CD4-positive, alpha-beta T cell treated with Interleukin-2 at 100 ng/mL for 4 hours (primary cell): ENCODE measurements at regions not wholly inside any gene's neighbourhood (a gene's known extent, or its start where the extent isn't known, plus 50 kb on each side); places are given as distances from the start of the nearest gene placed in this dataset.

Experiments used
- DNase-seq: peaks from one replicate; pipeline ENCODE4 v3.0.0-alpha.2; 2020; ENCODE audit warnings: low spot score

DNA sequence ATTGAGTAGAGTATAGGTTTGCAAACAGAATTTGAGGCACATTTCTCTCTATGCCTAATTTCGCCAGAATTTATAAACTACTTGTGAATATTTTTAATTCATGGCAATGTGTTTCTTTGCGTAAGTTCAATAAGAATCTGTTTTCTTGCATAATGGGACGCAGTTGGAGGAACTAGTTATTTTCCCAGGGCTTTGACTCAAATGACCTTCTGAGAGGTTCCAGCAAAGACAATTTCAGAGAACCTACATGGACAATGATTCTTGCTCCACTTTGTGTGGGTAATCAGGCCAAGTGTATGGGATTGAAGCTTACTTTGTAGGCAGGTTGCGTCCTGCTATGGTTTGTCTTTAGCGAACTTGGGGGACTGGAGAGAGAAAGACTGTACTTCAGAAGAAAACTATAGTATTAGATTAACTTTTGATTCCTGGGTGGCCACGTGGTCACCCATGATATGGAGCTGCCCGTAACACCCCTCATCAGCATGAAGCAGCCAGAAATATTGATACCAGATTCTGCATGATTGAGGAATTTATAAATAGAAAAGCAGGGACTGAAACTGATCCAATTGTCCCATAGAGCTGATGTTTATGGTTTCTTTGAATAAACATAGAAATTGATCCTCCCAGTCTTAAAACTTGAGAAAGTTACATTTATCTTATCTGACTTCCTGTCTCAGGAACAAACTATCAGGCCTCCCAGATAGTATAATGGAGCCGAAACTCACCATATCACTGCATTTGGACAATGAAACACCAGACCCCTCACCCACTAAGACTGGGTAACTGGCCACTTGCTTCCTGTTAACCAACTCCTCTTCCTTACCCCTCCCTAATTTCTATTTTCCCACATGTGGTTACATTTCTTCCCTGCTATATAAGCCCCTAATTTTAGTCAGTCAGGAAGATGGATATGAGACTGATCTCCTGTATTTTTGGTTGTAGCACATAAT, 815.3 kb upstream of the HS6ST1 start:
- DNase-seq: no peak

- DNase-seq: no peak
Observed at GRCh38 chr2:129135017-129135416, 816.3 kb upstream of the HS6ST1 start.

DNA sequence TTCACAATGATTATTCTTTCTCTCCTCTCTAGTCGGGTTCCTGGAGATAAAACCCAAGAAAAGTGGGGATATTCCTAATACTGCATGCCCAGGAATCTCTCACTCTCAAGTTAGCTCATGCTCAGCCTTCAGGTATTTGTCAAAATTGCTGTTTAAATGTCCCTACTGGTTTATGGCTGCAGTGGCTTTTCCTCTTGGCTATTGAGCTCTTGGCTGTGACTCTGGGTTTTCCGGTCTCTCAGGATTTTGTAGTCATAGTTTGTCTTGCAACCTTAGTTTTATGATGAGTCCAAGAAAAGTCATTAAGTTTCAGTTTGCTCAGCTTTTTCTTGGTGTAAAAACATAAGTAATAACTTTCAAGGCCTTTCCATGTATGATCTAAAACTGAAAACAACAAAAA, 820.7 kb upstream of the HS6ST1 start:
- DNase-seq: no peak

DNA sequence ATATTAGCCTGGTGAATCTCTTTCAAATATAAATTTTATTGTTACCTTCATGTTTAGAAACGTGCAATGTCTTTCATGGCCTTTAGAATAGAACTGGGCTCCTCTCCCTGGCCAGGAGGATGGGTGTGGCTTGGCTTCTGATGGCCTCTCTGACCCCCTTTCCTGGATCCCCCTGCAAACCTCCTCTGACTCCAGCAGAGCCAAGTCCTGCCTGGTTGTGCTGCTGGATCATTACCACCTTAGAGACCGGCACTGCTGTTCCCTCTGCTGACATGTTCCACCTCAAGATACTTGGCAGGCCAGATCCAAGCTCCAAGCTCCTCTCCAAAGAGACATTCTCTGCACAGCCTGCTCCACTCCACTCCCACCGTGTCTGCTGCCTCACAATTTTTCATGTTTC, 823.8 kb upstream of the HS6ST1 start:
- DNase-seq: no peak

DNA sequence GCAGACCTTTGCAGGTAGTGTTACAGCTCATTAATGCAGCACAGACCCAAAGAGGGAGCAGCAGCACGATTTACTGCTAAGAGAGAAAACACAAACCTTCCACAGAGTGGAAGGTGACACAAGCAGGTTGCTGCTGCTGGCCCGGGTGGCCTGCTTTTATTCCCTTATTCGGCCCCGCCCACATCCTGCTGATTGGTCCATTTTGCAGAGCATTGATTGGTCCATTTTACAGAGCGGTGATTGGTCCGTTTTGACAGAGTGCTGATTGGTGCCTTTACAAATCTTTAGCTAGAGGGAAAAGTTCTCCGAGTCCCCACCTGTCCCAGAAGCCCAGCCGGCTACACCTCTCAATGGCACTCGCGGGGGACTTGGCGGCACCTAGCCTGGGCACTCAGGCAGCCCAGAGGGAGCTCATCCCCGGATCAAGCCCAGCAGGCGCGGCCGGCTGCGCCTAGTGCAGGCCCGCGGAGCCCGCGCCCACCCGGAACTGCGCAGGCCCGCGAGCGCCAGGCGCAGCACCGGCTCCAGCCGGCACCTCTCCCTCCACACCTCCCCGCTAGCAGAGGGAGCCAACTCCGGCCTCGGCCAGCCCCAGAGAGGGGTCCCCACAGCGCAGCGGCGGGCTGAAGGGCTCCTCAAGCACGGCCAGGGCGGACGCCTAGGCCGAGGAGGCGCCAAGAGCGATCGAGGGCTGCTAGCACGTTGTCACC, 825.6 kb upstream of the HS6ST1 start:
- DNase-seq: no peak

DNA sequence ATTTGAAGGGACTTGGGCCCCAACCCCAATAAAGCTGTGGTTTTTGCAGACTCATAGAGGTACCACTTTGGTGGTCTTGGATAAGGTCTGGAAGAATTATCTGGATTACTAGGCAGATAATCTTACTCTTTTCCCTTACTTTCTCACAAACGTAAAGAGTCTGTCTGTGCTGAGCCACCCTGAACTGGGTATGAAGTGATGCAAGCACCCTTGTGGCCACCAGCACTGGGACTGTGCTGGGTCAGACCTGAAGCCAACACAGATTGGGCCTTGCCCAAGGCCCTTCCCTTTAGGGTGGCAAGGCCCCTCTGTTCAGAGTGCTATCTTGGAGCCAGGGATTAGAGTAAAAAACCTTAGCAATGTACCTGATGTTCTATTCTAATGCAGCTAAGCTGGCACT, 827.0 kb upstream of the RAB6C start:
- no peak for DNase-seq

DNA sequence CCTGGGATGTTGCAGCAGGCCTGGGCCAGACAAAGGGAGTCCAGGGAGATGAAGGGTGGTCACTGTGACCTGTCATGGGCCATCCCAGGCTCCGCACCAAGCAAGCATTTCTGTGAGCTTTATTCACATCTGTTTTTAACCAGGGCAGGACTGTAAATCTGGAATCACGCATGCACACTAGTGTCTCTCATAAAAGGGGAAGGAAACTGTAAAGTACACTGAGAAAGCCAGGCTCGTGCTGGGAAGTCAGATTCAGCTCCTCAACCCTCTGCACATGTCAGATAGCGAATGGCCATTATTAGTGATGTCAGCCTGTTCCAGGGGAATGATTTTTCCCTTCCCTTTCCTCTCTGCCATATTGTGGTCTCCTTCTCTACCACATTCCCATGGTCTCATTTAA, 818.6 kb upstream of the RAB6C start:
- DNase-seq: no peak

DNA sequence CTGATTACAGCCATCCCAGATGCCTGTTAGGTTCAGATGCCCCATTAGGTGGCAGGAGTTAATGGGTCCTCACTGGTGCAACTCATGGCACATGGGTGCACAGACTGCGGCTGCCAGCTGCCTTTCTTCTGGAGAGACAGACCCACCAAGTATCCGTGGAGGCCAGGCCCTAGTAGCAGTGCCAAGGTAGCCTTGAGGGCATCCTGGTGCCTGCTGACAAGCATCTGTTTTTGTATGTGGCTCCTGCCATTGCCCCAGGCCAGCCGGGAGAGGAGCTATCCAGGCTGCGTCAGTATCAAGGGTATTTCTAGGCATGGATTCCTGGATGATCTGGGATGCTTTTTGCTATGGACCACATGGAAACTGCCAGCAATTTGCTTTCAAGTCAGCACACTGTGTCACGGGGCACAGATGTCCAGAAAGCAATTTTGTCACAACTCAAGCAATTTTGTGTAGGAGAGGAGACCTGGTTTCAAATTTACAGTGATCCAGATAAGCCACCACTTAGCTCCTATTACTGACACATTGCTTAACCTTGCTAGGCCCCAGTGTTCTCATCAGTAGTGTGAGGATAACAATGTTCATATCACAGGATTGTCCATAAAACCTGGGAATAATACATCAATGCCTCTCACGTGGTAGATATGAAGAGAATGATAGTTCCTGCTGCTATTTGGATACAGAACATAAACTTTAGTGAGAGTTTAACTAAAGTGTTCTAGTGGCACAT, 815.1 kb upstream of the RAB6C start:
- no peak for DNase-seq

GRCh38 chr2:129165006-129165405, 814.5 kb upstream of the RAB6C start:
- DNase-seq: no peak

GRCh38 chr2:129167456-129167855, 812.0 kb upstream of the RAB6C start:
- DNase-seq: no peak

- no peak for DNase-seq
Observed at GRCh38 chr2:129170570-129170969, 808.9 kb upstream of the RAB6C start.

DNA sequence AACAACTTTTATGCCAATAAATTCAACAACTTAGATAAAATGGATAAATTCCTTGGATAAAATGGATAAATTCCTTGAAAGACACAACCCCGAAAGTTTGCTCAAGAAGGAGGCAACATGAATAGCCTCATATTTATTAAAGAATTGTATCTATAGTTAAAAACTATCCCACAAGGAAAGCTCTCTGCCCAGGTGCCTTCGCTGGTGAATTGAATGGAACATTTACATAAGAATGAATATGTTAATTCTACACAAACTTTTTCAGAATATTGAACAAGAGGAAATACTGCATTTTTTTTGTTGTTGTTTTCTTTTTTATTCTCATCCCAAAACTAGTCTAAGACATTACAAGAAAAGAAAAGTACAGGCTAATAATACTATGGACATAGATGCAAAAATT, 805.3 kb upstream of the RAB6C start:
- no peak for DNase-seq

DNA sequence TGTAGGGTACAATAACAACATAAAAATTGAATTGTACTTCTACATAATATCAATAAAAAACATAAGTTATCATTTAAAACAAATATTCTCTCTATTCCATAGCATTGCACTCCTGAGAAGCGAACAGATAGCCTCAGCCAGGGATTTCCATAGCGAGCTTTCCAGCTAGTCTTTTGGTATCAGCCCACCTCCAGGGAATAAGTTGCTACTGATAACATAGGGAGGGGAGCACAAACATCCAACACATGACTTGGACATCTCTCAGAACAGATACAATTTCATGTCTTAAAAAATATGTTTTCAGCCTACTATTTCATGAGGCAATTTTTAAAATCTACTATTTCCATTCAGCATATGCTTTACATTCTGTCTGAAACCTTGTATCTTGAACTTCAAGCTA, 804.4 kb upstream of the RAB6C start:
- DNase-seq: no peak

GRCh38 chr2:129176375-129176774, 803.1 kb upstream of the RAB6C start:
- DNase-seq: no peak

DNA sequence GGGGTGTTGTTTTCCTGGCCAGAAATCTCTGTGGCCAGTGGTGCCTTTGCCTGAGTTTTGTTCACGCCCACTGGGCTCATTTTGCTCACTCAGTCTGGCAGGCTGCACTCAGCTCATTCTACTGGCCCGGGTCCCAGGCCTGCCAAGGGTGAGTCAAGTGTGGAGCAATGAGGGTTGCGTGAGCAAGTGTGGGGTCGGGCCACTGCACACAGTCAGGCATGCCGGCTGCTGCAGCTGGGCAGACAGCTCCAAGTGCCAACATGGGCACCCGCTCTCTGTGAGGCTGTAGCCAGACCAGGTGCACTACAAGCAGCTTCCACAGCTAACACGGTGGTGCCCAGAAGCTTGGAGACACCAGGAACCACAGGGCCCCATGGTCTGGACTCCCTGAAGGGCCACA, 801.1 kb upstream of the RAB6C start:
- DNase-seq: no peak

- DNase-seq: no peak
Observed at GRCh38 chr2:129179199-129179598, 800.3 kb upstream of the RAB6C start.

- DNase-seq: no peak
Observed at GRCh38 chr2:129180124-129180716, 799.2 kb upstream of the RAB6C start.

GRCh38 chr2:129181433-129181832, 798.0 kb upstream of the RAB6C start:
- DNase-seq: no peak

GRCh38 chr2:129181963-129182362, 797.5 kb upstream of the RAB6C start:
- no peak for DNase-seq

DNA sequence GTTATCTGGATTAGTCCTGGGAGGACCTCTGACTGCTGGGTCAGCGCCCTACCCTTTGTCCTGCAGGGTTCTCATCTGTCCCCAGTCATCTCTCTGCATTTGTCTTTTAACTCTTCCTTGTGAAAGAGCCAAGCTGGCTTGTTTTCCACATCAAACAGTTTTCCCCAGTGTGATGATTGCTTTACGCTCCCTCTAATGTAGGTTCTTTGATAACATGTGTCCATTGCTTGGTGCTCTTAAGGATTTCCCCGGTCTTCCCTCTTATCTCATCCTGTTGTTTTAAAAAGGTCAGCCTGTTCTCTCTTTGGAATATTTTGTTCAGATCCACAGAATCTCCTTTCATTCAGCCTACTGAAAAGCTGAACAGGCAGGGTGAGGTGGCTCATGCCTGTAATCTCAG, 792.1 kb upstream of the RAB6C start:
- DNase-seq: no peak

GRCh38 chr2:129188451-129188850, 791.0 kb upstream of the RAB6C start:
- no peak for DNase-seq

- DNase-seq: no peak
Observed at GRCh38 chr2:129189617-129190319, 789.7 kb upstream of the RAB6C start.
